AG09309 (cell line): ENCODE measurements at regions not wholly inside any gene's neighbourhood (a gene's known extent, or its start where the extent isn't known, plus 50 kb on each side); places are given as distances from the start of the nearest gene placed in this dataset.

ENCODE experiments used
- DNase-seq: peaks from one replicate; pipeline ENCODE4 v3.0.0-alpha.2; 2010; ENCODE audit warnings: low read depth
- H3K4me3 ChIP-seq: 2 replicates; pipeline ENCODE4 v1.5.1; 2011; ENCODE audit warnings: mild to moderate bottlenecking, low read depth, low read length, moderate library complexity; ENCODE audit not compliant: control insufficient read depth
- CTCF ChIP-seq: IDR thresholded peaks from 2 replicates; pipeline ENCODE4 v1.5.1; 2011; ENCODE audit warnings: mild to moderate bottlenecking, low read depth, low read length, inconsistent platforms; ENCODE audit not compliant: insufficient read depth, control insufficient read depth; ENCODE audit errors: missing control alignments

- no peak overlapping the region for H3K4me3 ChIP-seq
- TF ChIP-seq CTCF: no peak
- no peak for DNase-seq
Observed at GRCh38 chr20:52422574-52423336, 231.2 kb upstream of the ZFP64 start.

- no peak for DNase-seq
- H3K4me3 ChIP-seq: no peak overlapping the region
- TF ChIP-seq CTCF: no peak
Observed at GRCh38 chr20:52420805-52421204, 229.2 kb upstream of the ZFP64 start.

GRCh38 chr20:52419205-52419604 is 227.6 kb upstream of the ZFP64 start:
- H3K4me3 ChIP-seq: no peak overlapping the region
- DNase-seq: no peak
- TF ChIP-seq CTCF: no peak

- no peak for TF ChIP-seq CTCF
- no peak for DNase-seq
- H3K4me3 ChIP-seq: no peak overlapping the region
Observed at GRCh38 chr20:52416953-52417352, 225.4 kb upstream of the ZFP64 start.

GRCh38 chr20:52411611-52412010 is 220.0 kb upstream of the ZFP64 start:
- no peak for DNase-seq
- TF ChIP-seq CTCF: no peak
- no peak overlapping the region for H3K4me3 ChIP-seq

- TF ChIP-seq CTCF: no peak
- no peak overlapping the region for H3K4me3 ChIP-seq
- no peak for DNase-seq
Observed at GRCh38 chr20:52410731-52411234, 219.2 kb upstream of the ZFP64 start.
